K562 (cell line): ENCODE measurements at regions not wholly inside any gene's neighbourhood (a gene's known extent, or its start where the extent isn't known, plus 50 kb on each side); places are given as distances from the start of the nearest gene placed in this dataset.

Source experiments
- BMI1 ChIP-seq: fragments of 150-350 bp; IDR thresholded peaks from 2 replicates; pipeline ENCODE4 v1.6.1; 2014; ENCODE audit warnings: low read length
- ZFP30 ChIP-seq: fragments of 250-450 bp; sonication (Bioruptor Pico); IDR thresholded peaks from 2 replicates; pipeline ENCODE4 v1.8.0; 2022; ENCODE audit warnings: moderate library complexity, mild to moderate bottlenecking, inconsistent platforms, borderline replicate concordance

DNA sequence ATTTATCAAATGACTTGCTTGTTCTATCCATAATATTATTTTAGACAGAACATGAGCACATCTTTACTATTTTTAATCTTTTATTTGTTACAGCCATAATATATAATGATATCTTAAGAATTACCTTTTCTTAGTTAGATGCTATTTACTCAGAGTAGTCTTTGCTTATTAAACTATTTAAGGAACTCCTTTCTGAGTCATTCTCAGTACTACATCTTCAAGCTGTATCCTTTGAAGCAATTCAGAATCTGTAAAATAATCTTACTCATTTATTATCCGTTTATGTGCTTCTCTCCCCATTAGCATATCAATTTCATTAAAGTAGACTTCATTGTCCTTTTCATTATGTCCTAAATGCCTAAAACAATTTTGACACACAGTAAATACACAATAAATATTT, 240.4 kb upstream of the FAR2 start:
- no peak for TF ChIP-seq BMI1
- no peak for TF ChIP-seq ZFP30 (CRISPR knock-in tag)
